Mesothelial cell of epicardium (in vitro differentiated cells): ENCODE measurements at regions not wholly inside any gene's neighbourhood (a gene's known extent, or its start where the extent isn't known, plus 50 kb on each side); places are given as distances from the start of the nearest gene placed in this dataset.

ENCODE experiments used
- DNase-seq, 2 experiments: peaks; one replicate each; pipeline ENCODE4 v3.0.0; 2021; ENCODE audit warnings: low spot score in 2 of 2; ENCODE audit not compliant: unreplicated experiment in 2 of 2
- H3K27ac Mint-ChIP-seq: 2 replicates; pipeline ENCODE4 v1.8.0; 2021; ENCODE audit warnings: mixed read lengths
- H3K27me3 Mint-ChIP-seq: 2 replicates; pipeline ENCODE4 v1.8.0; 2021; ENCODE audit warnings: low read depth, mixed read lengths
- H3K36me3 Mint-ChIP-seq: 2 replicates; pipeline ENCODE4 v1.8.0; 2021; ENCODE audit warnings: mixed read lengths
- H3K4me1 Mint-ChIP-seq: 2 replicates; pipeline ENCODE4 v1.8.0; 2021; ENCODE audit warnings: mixed read lengths
- H3K4me3 Mint-ChIP-seq: 2 replicates; pipeline ENCODE4 v1.8.0; 2021; ENCODE audit warnings: mild to moderate bottlenecking, moderate library complexity, mixed read lengths
- H3K9me3 Mint-ChIP-seq: 2 replicates; pipeline ENCODE4 v1.8.0; 2021; ENCODE audit warnings: mixed read lengths
- TF ChIP-seq, protein P1 (sequence below): fragments of 200-600 bp; sonication (generic); IDR thresholded peaks from one replicate; pipeline ENCODE4 v1.5.0; 2021; ENCODE audit warnings: antibody characterized with exemption; ENCODE audit not compliant: unreplicated experiment

- no peaks in the 10 kb centered on the region for H3K36me3 Mint-ChIP-seq
- H3K9me3 Mint-ChIP-seq: no peaks in the 10 kb centered on the region
- TF ChIP-seq, protein P1, sequence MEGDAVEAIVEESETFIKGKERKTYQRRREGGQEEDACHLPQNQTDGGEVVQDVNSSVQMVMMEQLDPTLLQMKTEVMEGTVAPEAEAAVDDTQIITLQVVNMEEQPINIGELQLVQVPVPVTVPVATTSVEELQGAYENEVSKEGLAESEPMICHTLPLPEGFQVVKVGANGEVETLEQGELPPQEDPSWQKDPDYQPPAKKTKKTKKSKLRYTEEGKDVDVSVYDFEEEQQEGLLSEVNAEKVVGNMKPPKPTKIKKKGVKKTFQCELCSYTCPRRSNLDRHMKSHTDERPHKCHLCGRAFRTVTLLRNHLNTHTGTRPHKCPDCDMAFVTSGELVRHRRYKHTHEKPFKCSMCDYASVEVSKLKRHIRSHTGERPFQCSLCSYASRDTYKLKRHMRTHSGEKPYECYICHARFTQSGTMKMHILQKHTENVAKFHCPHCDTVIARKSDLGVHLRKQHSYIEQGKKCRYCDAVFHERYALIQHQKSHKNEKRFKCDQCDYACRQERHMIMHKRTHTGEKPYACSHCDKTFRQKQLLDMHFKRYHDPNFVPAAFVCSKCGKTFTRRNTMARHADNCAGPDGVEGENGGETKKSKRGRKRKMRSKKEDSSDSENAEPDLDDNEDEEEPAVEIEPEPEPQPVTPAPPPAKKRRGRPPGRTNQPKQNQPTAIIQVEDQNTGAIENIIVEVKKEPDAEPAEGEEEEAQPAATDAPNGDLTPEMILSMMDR: no peak
- no peak overlapping the region for H3K4me3 Mint-ChIP-seq
- no peak for DNase-seq
- H3K27me3 Mint-ChIP-seq: no peaks in the 10 kb centered on the region
- H3K27ac Mint-ChIP-seq: no peak overlapping the region
- peaks cover 24% of the 10 kb centered on the region for H3K4me1 Mint-ChIP-seq
These were observed 359.3 kb downstream of the BCL11B start for GRCh38 chr14:98912655-98913054.

GRCh38 chr14:98913967-98914650 lies 357.9 kb downstream of the BCL11B start:
- no peak for DNase-seq
- TF ChIP-seq, protein P1: no peak
- Mint-ChIP-seq H3K27me3 (no peaks in the 10 kb centered on the region), H3K4me1 (peaks cover 19% of the 10 kb centered on the region), H3K27ac (peak overlapping the region; percentile 23), H3K4me3 (no peak overlapping the region), H3K36me3 (no peaks in the 10 kb centered on the region), H3K9me3 (no peaks in the 10 kb centered on the region)

DNA sequence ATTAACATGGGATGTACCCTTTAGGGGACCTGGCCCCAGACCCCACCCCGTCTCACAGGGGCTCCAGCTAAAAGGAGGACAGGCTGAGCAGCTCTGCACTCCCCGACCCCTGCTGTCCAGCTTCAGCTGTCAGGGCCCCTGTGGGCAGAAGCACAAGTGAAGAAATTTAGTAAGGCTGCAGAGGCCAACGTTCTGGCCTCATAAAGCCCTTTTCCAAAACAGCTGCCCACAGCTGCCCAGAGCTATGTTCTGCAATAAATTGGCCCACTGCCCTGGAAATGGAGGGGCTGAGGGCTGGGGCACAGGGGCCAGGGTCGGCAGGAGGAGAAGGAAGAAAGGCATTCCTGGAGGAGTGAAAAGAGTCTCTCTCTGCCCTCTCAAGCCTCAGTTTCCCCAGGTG lies 357.1 kb downstream of the BCL11B start:
- Mint-ChIP-seq H3K9me3 (no peaks in the 10 kb centered on the region), H3K36me3 (no peaks in the 10 kb centered on the region), H3K4me3 (no peak overlapping the region), H3K4me1 (peaks cover 17% of the 10 kb centered on the region), H3K27ac (no peak overlapping the region), H3K27me3 (no peaks in the 10 kb centered on the region)
- TF ChIP-seq, protein P1: no peak
- DNase-seq: no peak

GRCh38 chr14:98915625-98916024 lies 356.4 kb downstream of the BCL11B start:
- H3K27me3 Mint-ChIP-seq: no peaks in the 10 kb centered on the region
- H3K4me3 Mint-ChIP-seq: no peak overlapping the region
- no peak for DNase-seq
- no peak overlapping the region for H3K27ac Mint-ChIP-seq
- no peaks in the 10 kb centered on the region for H3K36me3 Mint-ChIP-seq
- TF ChIP-seq, protein P1: no peak
- H3K9me3 Mint-ChIP-seq: no peaks in the 10 kb centered on the region
- peaks cover 14% of the 10 kb centered on the region for H3K4me1 Mint-ChIP-seq

DNA sequence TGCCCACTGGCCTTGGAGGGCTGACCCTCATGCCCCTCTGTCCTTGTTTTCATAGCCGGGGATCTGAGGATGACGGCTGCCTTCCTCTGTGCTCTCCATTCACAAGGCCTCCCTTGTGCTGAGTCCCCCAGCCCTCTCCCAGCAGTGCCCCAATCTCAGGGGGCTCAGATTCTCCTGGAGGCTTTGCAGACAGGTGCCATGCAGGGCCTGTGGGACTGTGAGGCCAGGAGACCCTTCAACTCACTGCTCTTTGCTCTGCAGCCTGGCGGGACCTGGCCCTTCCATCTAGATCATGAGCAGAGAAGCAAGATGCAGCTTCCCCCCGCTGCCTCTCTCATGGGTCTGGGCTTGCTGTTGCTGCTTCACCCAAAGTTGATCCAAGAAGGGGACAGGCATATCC lies 356.0 kb downstream of the BCL11B start:
- no peaks in the 10 kb centered on the region for H3K9me3 Mint-ChIP-seq
- peaks cover 12% of the 10 kb centered on the region for H3K4me1 Mint-ChIP-seq
- no peak for DNase-seq
- no peak overlapping the region for H3K4me3 Mint-ChIP-seq
- H3K36me3 Mint-ChIP-seq: no peaks in the 10 kb centered on the region
- TF ChIP-seq, protein P1: no peak
- no peak overlapping the region for H3K27ac Mint-ChIP-seq
- H3K27me3 Mint-ChIP-seq: no peaks in the 10 kb centered on the region

DNA sequence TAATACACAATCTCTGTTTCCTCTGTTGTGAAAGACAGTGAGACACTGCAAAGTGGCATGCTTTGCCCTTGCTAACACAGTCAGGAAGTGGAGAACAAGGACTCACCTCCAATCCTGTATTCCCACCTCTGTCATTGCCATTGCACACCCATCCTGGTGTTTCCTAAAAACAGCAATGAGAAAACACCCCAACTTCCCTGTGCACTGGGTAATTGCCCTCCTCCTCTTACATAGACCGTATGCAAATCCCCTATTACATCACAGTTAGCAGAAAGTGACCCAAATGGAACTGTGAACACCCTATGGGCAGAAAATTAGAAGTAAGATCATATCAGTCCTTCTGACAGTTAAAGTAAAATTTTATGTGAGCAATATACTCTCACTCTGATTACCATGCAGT lies 355.5 kb downstream of the BCL11B start:
- Mint-ChIP-seq H3K36me3 (no peaks in the 10 kb centered on the region), H3K9me3 (no peaks in the 10 kb centered on the region), H3K4me3 (no peak overlapping the region), H3K27ac (no peak overlapping the region), H3K4me1 (peaks cover 12% of the 10 kb centered on the region), H3K27me3 (no peaks in the 10 kb centered on the region)
- no peak for DNase-seq
- TF ChIP-seq, protein P1: no peak
